Activated CD4-positive, alpha-beta T cell treated with anti-CD3 and anti-CD28 coated beads for 4 hours (primary cell): ENCODE measurements at regions not wholly inside any gene's neighbourhood (a gene's known extent, or its start where the extent isn't known, plus 50 kb on each side); places are given as distances from the start of the nearest gene placed in this dataset.
"Not testable (repeated sequence)": the region's sequence is repeated elsewhere in the genome, so short reads cannot be mapped to it uniquely, and the experiment has no call there.

Source experiments
- DNase-seq, 2 donors: peaks; one replicate each; pipeline ENCODE4 v3.0.0-alpha.2; 2020

DNA sequence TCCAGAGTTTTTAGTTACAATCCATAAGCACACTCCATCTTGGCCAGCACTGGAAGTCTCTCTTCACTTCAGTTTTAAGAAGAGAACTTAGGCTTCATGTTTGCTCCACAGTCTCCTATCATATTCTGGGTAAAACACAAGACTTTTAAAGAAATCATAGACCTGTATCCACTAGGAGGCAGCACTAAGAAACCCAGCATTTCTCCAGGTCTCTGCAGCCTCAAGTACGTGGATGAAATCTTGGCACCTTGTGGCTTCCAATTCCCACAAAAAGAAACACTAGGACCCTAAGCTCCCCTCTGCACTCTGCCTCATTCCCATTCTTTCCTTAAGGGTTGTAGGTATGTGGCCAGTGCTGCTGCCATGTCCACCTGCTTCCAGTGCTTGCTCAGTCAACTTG, 367.3 kb upstream of the CASK start:
- DNase-seq, result no peak

DNA sequence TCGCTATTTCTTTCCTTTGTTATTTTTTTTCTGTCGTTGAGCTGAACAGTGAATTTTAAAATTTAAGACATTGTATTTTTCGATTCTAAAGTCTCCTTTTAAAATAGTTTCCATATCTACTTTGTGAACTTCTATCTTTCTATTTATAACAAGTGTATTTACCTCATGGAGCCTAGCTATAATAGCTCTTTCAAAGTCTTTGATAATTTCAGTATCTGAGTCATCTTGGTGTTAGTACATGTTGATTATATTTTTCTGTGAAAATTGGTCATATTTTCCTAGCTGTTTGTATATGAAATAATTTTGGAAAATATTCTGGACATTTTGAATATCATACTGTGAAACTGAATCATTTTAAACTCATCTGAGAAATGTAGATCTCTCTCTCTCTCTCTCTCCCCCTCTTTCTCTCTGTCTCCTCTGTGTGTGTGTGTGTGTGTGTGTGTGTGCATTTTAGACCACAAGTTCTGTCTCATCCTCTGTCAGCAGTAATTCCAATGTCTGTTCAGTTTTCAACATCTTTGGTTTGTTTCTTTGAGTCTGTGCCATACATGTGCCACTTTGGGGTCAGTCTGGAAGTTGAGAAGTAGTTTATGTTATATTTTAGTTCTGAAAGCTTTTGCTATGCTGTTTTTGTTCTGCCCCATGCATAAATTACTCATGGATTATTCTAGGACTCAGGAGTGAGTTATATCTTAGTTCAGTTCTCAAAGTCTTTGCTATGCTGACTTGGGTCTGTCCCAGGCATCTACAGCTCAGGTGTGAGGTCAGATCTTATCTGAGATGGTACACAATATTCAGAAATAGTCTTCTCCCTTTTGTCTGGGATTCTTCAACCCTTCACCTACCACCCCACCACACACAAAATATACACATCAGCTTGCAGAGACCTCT, 366.4 kb upstream of the CASK start:
- DNase-seq, result peak in 1 of 2 donors; percentile 2

DNA sequence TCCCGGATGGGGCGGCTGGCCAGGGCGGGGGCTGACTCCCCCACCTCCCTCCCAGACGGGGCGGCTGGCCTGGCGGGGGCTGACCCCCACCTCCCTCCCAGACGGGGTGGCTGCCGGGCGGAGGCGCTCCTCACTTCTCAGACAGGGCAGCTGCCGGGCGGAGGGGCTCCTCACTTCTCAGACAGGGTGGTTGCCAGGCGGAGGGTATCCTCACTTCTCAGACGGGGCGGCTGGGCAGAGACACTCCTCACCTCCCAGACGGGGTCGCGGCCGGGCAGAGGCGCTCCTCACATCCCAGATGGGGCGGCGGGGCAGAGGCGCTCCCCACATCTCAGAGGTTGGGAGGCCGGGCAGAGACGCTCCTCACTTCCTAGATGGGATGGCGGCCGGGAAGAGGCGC, 362.3 kb upstream of the CASK start:
- not testable (repeated sequence) for DNase-seq

DNA sequence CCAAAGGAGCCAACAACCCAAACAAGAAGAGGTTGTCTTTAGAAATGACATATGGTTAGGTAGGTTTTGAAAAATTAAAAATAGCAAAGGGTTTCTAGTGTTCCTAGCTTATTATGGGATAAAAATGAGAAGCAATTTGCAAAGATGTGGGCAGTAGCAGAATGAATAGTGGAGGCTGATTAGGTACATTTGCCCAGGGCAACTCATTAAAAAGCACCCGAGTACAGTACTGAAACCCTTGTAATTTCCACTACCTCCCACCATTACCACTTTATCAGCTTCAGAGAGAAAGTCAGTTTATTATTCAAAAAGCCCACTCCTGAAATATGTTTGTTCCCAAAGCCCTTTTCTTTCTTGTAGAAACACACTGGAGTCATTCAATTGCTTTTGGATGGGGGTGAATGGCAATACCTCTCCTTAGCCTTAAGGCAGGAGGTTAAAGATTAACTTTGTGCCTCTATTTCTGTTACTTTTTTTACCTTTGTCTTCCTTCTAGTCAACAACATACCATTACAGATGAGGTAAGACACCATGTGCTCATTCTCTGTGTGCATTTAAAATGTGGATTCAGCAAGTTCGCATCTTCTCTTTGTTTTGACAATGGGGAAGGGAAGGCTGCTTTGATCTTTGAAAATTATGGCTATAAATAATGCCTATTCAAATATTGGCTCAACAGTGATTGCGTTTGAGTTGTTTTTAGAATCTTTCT, 353.8 kb upstream of the CASK start:
- no peak for DNase-seq

DNA sequence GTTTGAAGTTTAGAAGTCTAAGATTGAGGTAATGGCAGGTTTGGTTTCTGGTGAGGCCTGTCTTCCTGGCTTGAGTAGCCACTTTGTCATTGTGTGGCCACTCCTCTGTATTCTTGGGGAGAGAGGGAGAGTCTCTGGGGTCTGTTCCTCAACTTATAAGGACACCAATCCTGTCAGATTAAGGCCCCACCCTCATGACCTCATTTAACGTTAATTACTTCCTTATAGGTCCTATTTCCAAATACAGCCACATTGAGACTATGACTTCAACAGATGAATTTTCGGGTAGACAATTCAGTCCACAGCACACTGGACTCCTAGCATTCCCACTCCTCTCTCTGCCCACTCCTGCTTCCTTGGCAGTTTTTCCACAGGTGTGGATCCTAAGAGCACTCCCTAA, 350.8 kb upstream of the CASK start:
- no peak for DNase-seq

DNA sequence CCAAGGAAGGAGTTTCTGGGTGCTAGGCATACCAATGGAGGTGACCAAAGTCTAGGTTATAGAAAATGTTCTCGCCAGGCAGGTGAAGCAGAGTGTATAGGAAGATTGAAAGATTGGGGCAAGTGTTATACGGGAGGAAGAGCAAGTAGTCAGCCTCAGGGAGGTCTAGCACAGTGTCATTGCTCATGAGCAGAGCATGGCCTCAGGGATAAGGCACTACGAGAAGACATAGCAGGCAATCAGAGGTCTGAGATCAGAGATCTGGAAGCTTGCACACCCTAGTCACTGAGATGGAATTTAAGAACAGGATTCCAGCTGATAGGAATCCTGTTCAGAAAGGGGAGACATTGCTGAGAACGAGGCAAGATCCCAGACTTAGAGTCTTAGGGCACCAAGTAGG, 350.0 kb upstream of the CASK start:
- DNase-seq, result no peak

DNA sequence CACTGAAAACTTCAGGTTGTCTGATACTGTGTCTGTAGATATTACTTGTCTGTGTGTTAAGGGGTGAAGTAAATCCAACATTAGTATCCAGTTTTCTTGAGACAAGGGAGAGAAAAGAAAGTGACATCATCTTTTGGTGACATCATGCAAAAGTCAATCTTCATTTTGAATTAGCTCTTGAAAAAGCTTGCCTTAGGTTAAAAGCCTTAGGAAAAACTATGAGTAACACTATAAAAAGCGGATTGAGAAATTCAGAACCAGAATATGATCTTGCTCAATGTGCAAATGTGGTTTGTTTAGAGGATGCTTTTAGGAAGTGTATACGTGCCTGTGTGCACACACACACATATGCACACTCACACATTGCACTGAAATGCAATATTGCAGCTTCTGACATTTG, 345.8 kb upstream of the CASK start:
- DNase-seq, result no peak

DNA sequence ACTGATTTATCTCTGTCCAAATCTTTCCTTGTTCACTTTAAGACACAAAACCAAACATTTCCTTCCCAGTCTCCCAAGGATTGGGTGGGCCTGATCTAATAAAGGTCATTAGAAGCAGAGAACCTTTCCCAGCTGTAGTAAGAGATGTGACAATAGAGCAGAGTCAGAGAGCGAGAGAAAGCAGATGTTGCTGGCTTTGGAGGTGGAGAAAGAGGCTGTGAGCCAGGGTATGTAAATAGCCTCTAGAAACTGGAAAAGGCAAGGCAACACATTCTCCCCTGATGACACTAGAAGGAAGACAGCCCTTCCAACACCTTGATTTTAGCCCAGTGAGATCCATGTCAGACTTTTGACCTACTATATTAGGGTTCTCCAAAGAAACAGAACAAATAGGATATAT, 337.5 kb upstream of the CASK start:
- no peak for DNase-seq

DNA sequence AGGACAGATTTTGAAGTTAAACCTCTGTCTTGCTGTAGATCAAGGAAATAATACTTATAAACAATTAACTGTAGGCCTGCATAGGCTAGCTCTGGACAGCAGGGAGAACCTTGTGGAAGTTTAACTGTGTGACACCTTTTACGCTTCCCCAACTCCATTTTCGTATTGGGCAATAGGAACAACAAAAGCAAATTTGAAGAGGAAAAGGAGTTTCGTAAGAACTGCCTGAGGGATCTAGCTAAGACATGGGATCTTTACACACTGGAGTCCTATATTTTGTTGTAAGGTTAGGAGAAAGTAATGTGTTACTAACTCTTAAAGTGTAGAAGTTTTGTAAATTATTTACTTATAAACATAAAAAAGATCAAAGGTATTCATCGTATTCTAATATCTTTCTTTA, 324.9 kb upstream of the CASK start:
- no peak for DNase-seq

DNA sequence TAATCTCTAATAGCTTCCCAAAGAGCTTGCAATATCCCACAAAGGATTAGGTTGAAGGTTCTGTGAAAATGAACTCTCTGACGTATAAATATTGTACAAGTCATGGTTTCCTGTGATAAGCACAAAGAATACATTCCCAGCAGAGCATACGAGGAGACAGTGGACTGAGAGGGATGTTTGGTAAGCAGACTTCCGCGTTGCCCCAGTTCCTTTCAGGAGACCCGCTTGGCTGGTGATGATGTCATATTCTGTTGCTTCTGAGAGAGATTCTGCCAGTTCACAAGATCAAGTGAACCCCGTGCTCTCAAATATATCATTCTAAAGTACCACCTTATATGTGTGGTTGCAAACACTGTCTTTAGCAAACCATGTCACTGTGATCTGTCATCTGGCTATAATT, 323.9 kb upstream of the CASK start:
- DNase-seq, result no peak

DNA sequence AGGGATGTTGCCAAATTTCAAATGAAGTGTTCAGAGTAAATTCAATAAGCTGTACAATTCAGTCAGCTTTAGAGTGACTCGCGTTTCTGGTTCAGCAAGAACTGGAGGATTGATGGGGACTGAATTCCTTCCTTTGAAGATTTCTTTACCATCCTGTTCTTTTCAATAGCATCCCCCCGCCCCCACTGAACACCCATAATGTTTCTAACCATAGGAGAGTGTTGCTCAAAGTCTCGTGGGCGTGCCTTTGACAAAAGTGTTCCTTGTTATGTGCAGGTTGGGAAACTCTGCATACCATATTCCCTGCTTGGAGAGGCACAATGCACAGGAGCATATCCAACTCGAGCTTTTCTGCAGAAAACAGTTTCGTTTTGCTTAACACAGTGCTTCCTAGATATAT, 323.5 kb upstream of the CASK start:
- DNase-seq, result no peak

DNA sequence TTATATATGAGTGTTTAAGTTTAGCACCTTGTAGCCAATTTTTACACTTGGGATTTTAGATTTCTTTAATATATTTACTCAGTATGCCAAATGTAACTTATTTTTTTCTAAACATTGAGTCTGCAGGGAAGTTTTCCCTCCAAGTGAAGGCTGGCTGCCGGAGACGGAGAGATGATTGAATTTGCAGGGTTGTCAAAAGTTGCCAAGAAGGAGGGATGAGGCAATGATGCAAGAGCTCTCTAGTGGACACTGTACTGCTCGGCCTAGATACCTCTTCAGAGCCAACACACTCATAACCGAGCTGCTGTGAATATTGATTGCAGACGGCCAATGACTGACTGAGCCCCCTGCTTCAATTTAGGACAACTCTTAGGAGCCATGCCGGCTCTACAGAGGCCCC, 318.6 kb upstream of the CASK start:
- DNase-seq, result no peak

DNA sequence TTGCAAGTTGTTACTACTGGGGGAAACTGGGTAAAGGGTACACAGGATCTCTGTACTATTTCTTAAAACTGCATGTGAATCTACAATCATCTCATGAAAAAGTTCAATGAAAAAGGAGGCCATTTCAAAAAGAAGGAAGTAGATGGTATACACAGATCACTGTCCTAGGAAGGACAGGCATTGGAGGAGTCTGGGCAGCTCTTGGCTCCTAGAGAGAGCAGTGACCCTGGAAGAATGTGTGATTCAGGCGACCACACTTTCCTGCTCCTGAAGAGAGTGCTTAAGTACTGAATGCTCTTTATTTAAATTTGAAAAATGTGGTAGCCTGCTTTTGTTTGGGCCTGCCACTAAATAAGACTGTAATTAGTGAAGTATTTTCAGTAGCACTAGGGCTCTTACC, 318.1 kb upstream of the CASK start:
- no peak for DNase-seq

DNA sequence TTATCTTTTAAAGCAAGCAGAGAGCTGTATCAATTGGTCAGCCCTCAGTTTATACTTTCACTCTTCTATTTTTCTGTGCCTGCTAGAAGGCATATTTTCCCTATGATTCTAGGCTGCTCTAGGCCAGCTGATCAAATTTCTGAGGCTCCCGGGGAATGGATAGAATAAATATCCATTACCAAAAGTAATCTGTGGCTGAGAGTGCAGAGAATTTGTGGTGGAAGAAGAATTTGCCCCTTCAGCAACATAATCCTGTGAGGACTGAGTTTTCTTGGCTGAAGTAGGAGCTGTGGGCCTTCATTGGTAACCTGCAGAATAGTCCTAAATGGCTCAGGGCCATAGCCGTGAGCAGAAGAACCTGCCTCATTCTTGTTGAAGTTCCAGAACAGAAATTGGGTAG, 314.6 kb upstream of the CASK start:
- no peak for DNase-seq

DNA sequence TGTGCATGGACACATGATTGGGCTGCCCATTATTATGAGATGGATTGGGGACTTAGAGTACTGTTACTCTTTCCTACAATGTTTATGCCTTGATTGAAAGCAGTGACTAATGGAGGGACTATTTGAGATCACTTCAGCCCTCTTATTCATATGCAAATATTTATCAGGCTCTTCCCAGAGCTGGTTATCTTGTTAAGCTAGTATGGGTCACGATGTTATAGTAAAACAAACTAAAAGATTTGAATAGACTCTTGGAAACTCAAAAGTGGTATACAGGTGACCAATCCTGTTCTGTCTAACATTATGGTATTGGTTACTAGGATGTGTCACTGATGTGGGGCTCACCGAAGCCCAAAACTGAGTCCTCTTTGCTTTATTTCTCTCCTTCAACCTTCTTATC, 306.2 kb upstream of the CASK start:
- no peak for DNase-seq

DNA sequence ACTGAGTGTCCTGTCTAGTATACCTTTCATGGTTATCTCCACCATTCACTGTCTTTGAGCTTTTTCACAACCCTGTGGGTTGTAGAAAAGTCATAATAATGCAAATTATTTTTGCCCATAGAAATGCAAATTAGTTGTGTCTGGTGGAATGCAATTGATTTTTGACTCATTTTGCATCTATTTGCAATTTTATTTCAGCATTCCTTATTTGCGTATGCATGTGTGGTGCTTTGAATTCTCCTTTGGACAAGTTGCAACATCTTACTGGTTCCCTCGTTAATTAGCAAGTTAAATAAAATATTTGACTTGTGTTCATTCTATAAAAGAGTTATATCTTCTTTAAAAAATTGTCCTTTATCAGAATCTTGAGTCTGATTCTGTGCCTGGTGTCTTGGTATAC, 297.3 kb upstream of the CASK start:
- DNase-seq, result no peak

DNA sequence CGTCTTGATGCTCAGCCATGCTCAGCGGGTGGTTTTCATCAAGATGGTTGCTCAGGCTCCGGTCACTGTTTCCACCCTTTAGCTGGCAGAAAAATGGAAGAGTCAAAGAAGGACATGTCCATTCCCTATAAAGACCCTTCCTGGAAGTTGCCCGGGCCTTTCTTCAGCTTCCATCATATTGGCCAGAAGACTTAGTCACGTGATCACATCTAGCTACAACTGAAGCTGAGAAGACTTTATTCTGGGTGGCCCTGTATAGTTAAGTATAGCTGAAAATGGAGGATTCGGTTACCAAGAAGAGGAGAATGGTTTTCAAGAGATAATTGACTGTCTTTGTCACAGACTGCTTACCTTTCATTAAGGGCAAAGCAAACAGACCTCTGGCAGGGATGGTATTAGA, 296.7 kb upstream of the CASK start:
- DNase-seq, result no peak

DNA sequence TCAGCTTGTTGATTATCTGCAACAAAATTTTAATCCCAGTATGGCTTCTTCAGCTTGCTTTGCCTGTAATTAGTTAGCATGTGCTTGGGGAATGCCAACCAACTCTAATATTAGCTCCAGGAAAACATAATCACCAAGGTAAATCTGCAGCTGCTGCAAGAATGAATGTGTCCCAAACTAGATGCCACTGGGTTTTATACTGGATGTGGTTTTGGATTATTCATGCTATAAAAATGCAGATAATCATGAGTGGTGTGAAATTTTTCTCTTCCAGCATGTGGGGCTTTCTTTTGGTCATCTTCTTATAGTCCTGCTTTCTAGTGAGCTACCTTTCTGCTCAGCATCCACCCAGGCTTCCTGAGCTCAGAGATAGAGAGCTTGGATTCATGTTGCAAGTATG, 295.9 kb upstream of the CASK start:
- DNase-seq, result no peak

DNA sequence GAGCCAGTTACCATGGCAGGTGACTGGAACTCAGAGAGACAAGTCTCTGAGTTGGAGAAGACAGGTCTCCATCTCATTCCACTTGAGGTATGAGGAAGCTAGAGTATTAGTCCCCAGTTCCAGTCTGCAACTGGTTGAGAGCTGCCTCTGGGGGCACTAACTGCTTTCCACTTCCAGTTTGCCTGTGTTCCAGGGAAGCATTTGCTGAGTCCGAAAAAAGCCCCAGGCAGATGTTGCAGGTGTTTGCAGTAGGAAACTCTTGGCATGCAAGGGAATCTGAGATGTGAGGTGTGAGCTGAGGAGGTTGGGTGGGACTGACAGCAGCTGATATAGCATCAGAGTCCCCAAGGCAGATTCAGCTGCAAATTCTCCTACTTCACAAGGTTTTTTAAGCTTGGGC, 272.2 kb upstream of the CASK start:
- no peak for DNase-seq

DNA sequence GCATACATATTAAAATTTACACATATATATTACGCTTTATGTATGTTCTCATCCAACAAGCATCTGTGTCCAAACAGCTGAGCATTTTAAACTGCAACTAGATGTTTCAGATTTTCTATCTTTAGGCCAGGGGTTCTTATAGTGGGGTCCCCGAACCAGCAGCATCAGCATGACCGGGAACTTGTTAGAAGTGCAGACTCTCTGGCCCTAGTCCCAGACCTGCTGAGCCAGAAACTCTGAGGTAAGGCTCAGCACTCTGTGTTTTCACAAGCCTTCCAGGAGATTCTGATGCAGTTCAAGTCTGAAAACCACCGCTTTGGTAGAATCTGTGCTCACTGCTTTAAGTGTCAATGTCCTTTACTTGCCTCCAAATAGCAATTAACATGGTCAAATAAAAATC, 266.2 kb upstream of the CASK start:
- DNase-seq, result no peak

DNA sequence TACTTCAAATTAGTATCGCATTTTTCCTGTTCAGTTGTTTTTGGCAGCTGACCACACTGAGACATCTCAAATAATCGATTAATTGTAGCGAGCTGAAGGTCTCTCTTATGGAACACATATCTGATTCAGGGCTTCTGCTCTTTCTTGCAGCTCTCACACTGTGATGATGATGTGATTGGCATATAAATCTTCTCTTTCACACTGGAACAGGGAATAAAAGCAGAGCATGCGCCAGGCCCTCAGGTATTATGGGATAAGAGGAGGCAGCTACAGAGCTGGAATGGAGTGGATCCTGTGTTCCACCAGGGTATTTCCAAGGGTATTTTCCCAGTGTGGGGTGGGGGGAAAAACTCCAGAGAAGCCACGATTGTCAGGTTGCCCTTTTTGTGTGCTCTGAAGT, 265.4 kb upstream of the CASK start:
- DNase-seq, result no peak

DNA sequence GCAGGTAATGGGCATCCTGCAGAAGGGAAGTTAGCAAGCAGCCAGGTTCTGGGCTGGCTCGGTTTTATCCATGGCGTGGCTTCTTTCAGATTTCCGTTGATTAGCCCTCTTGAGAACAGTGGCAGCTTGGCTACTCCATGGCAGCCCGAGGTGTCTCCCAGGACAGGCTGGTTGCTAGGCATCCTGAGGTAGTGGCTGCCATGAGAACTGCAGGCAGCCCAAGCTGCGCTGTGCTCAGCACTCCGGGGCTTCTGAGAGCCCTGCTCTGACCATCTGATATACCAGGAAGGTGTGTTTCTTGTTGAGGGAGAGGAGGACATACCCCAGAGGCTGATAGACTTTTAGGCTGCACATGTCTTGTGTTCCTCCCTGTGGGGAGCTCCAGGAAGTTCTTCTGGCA, 253.4 kb upstream of the CASK start:
- no peak for DNase-seq

DNA sequence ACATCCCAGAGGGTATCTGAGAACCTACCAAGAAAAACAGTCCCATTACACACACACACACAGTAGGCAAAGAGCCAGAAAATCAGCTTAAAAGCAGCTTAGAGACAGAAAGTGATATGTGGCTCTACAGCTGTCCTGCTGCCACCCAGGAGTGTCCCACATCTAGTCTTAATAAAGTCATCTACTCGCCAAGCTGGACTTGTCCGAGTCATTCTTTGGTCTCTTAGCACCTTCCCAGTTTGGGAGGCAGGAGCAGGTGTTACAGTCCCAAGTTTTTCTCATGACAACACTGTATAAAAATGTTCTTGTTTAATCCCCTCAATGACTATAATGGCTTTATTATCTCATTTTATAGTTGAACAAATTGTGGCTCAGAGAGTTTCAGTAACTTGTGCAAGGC, 252.5 kb upstream of the CASK start:
- no peak for DNase-seq

DNA sequence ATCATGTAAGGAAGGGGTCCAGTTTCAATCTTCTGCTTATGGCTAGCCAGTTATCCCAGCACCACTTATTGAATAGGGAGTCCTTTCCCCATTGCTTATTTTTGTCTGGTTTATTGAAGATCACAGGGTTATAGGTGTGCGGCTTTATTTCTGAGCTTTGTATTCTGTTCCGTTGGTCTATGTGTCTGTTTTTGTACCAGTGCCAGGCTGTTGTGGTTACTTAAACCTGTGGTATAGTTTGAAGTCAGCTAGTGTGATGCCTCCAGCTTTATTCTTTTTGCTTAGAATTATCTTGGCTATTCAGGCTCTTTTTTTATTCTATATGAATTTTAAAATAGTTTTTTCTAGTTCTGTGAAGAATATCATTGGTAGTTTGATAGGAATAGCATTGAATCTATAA, 234.6 kb upstream of the CASK start:
- DNase-seq, result not testable (repeated sequence)

DNA sequence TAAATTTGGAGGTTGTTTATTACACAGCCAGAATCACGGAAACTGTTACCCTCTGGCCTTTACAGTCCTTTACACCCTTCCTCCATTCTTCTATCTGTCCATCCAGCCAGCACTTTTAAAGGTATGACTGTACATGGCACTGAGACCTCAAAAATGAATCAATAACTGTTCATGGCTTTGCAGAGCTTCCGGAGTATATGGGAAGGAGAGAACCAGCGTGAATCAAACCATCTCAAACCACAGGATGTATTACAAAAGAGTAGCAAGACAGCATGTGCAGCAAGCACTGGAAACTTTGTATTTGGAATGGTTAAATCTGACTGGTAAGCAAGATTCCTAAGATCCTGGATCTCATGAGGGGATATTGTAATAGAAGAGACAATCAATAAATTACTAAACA, 228.5 kb upstream of the CASK start:
- no peak for DNase-seq
